ENCODE measurements at regions not wholly inside any gene's neighbourhood (a gene's known extent, or its start where the extent isn't known, plus 50 kb on each side); places are given as distances from the start of the nearest gene placed in this dataset.

DNA sequence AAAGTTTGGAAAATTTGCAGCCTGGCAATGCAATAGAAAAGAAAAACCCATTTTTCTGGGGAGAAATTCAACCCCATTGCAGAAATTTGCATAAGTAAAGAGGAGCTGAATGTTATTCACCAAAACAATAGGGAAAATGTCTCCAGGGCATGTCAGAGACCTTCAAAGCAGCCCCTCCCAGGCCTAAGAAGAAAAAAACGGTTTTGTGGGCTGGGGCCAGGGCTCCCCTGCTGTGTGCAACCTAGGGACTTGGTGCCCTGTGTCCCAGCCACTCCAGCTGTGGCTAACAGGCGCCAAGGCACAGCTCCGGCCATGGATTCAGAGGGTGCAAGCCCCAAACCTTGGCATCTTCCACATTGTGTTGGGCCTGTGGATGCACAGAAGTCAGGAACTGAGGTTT is 224.5 kb downstream of the TXNL1 start:
- no peaks in the 10 kb centered on the region for H3K4me1 ChIP-seq
- H3K36me3 ChIP-seq, result no peaks in the 10 kb centered on the region
- H3K4me3 ChIP-seq, result no peak overlapping the region
- WGBS, result 87% methylated on average over 3 of the region's 3 CpGs
- H3K27me3 ChIP-seq, result no peaks in the 10 kb centered on the region
- intact Hi-C loops (cut with DNase I), result no loop called here
- no peaks in the 10 kb centered on the region for H3K9me3 ChIP-seq
- no peak overlapping the region for H3K27ac ChIP-seq (replicated peaks in 1 of 4)
- TF ChIP-seq, protein P1, sequence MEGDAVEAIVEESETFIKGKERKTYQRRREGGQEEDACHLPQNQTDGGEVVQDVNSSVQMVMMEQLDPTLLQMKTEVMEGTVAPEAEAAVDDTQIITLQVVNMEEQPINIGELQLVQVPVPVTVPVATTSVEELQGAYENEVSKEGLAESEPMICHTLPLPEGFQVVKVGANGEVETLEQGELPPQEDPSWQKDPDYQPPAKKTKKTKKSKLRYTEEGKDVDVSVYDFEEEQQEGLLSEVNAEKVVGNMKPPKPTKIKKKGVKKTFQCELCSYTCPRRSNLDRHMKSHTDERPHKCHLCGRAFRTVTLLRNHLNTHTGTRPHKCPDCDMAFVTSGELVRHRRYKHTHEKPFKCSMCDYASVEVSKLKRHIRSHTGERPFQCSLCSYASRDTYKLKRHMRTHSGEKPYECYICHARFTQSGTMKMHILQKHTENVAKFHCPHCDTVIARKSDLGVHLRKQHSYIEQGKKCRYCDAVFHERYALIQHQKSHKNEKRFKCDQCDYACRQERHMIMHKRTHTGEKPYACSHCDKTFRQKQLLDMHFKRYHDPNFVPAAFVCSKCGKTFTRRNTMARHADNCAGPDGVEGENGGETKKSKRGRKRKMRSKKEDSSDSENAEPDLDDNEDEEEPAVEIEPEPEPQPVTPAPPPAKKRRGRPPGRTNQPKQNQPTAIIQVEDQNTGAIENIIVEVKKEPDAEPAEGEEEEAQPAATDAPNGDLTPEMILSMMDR (IDR thresholded peaks at IDR 0.05), result no peak
- TF ChIP-seq EP300 (IDR thresholded peaks at IDR 0.05) (no peak), POLR2A (IDR thresholded peaks at IDR 0.05; ENCODE audit: low read depth) (no peak), POLR2AphosphoS5 (IDR thresholded peaks at IDR 0.05) (no peak)
- DNase-seq (ENCODE audit: extremely low spot score), result no peak

- H3K36me3 ChIP-seq, result no peaks in the 10 kb centered on the region
- H3K4me3 ChIP-seq, result no peak overlapping the region
- 95% methylated on average over 1 of the region's 1 CpG for WGBS
- no peaks in the 10 kb centered on the region for H3K9me3 ChIP-seq
- H3K27me3 ChIP-seq, result no peaks in the 10 kb centered on the region
- no peak for DNase-seq (ENCODE audit: extremely low spot score)
- no peak overlapping the region for H3K27ac ChIP-seq (replicated peaks in 1 of 4)
- H3K4me1 ChIP-seq, result peaks cover 0 to 7% (median 5%) of the 10 kb centered on the region in 4 donors
- intact Hi-C loops (cut with DNase I), result no loop called here
- TF ChIP-seq POLR2A (IDR thresholded peaks at IDR 0.05; ENCODE audit: low read depth), result no peak
- no peak for TF ChIP-seq POLR2AphosphoS5 (IDR thresholded peaks at IDR 0.05)
- TF ChIP-seq, protein P1 (IDR thresholded peaks at IDR 0.05), result no peak
- TF ChIP-seq EP300 (IDR thresholded peaks at IDR 0.05), result no peak
Measured at GRCh38 chr18:56412951-56413350, 225.4 kb downstream of the TXNL1 start.

GRCh38 chr18:56409736-56410135 is 228.7 kb downstream of the TXNL1 start:
- H3K4me1 ChIP-seq, result peaks cover 0 to 20% (median 11%) of the 10 kb centered on the region in 4 donors
- no peaks in the 10 kb centered on the region for H3K27me3 ChIP-seq
- H3K27ac ChIP-seq (replicated peaks in 1 of 4), result no peak overlapping the region
- intact Hi-C loops (cut with DNase I), result no loop called here
- no peaks in the 10 kb centered on the region for H3K36me3 ChIP-seq
- no peaks in the 10 kb centered on the region for H3K9me3 ChIP-seq
- no peak for DNase-seq (ENCODE audit: extremely low spot score)
- TF ChIP-seq POLR2A (IDR thresholded peaks at IDR 0.05; ENCODE audit: low read depth), result no peak
- no peak for TF ChIP-seq POLR2AphosphoS5 (IDR thresholded peaks at IDR 0.05)
- no peak for TF ChIP-seq EP300 (IDR thresholded peaks at IDR 0.05)
- TF ChIP-seq, protein P1 (IDR thresholded peaks at IDR 0.05), result no peak
- no peak overlapping the region for H3K4me3 ChIP-seq

DNA sequence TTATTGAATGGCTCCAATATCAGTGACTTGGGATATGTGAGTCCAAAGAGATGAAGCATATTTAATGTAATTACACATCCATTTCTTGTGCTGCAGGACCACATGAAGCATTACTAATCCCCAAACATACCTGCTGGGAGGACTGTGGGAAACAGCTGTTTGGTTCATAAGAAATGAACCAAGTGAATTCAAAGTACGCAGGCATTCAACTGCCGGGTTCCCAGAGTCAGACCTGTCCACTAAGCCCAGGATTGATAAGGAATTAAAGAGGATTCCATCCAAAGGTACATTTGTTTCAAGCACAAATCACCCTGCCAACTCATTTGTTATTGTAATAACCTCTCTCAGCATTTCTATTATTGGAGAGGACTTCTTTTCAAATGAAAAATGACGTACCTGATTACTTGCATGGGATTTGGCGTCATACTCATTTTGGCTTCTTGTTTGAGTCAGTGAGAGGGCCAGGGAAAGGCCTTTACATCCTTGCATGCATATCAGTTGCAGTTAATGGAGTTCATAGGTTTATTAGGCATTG is 230.7 kb downstream of the TXNL1 start:
- intact Hi-C loops (cut with DNase I), result no loop called here
- Histone ChIP-seq H3K9me3 (no peaks in the 10 kb centered on the region), H3K27me3 (no peaks in the 10 kb centered on the region), H3K4me1 (peaks cover 0 to 26% (median 14%) of the 10 kb centered on the region in 4 donors), H3K4me3 (no peak overlapping the region), H3K27ac (replicated peaks in 1 of 4) (peak overlapping the region in 2 of 4 donors; percentile 28 to 51), H3K36me3 (no peaks in the 10 kb centered on the region)
- TF ChIP-seq POLR2AphosphoS5 (IDR thresholded peaks at IDR 0.05), result peak in 1 of 2 donors; percentile 10
- TF ChIP-seq POLR2A (IDR thresholded peaks at IDR 0.05; ENCODE audit: low read depth), result no peak
- no peak for TF ChIP-seq EP300 (IDR thresholded peaks at IDR 0.05)
- TF ChIP-seq, protein P1 (IDR thresholded peaks at IDR 0.05), result no peak
- WGBS, result 54% methylated on average over 4 of the region's 4 CpGs
- no peak for DNase-seq (ENCODE audit: extremely low spot score)
